ENCODE measurements at regions not wholly inside any gene's neighbourhood (a gene's known extent, or its start where the extent isn't known, plus 50 kb on each side); places are given as distances from the start of the nearest gene placed in this dataset.

- no peaks in the 10 kb centered on the region for H3K36me3 ChIP-seq
Measured at GRCh38 chr12:87117526-87117925, 861.3 kb upstream of the MGAT4C start.

GRCh38 chr12:87116780-87117179, 860.6 kb upstream of the MGAT4C start:
- intact Hi-C loops (cut with DNase I): no loop called here
- Histone ChIP-seq H3K4me1 (replicated peaks) (no peaks in the 10 kb centered on the region), H3K4me3 (no peak overlapping the region), H3K9me3 (no peaks in the 10 kb centered on the region), H3K27me3 (replicated peaks; ENCODE audit: insufficient read depth) (no peaks in the 10 kb centered on the region), H3K27ac (no peak overlapping the region), H3K36me3 (no peaks in the 10 kb centered on the region)
- no peak for DNase-seq (ENCODE audit: low spot score)
- TF ChIP-seq, protein P1, sequence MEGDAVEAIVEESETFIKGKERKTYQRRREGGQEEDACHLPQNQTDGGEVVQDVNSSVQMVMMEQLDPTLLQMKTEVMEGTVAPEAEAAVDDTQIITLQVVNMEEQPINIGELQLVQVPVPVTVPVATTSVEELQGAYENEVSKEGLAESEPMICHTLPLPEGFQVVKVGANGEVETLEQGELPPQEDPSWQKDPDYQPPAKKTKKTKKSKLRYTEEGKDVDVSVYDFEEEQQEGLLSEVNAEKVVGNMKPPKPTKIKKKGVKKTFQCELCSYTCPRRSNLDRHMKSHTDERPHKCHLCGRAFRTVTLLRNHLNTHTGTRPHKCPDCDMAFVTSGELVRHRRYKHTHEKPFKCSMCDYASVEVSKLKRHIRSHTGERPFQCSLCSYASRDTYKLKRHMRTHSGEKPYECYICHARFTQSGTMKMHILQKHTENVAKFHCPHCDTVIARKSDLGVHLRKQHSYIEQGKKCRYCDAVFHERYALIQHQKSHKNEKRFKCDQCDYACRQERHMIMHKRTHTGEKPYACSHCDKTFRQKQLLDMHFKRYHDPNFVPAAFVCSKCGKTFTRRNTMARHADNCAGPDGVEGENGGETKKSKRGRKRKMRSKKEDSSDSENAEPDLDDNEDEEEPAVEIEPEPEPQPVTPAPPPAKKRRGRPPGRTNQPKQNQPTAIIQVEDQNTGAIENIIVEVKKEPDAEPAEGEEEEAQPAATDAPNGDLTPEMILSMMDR (IDR thresholded peaks at IDR 0.05): no peak
- no peak for TF ChIP-seq POLR2A (IDR thresholded peaks at IDR 0.05)
- TF ChIP-seq POLR2AphosphoS5 (IDR thresholded peaks at IDR 0.05): no peak
- WGBS: 71% methylated on average over 6 of the region's 6 CpGs

More at GRCh38 chr12:87117526-87117925, 861.3 kb upstream of the MGAT4C start:
- intact Hi-C loops (cut with DNase I): no loop called here
- no peak for DNase-seq (ENCODE audit: low spot score)
- TF ChIP-seq POLR2AphosphoS5 (IDR thresholded peaks at IDR 0.05) (no peak), POLR2A (IDR thresholded peaks at IDR 0.05) (no peak)
- TF ChIP-seq, protein P1 (IDR thresholded peaks at IDR 0.05): no peak
- Histone ChIP-seq H3K27me3 (replicated peaks; ENCODE audit: insufficient read depth) (no peaks in the 10 kb centered on the region), H3K27ac (no peak overlapping the region), H3K4me3 (no peak overlapping the region), H3K4me1 (replicated peaks) (no peaks in the 10 kb centered on the region), H3K9me3 (no peaks in the 10 kb centered on the region)
- WGBS: 30% methylated on average over 1 of the region's 1 CpG

DNA sequence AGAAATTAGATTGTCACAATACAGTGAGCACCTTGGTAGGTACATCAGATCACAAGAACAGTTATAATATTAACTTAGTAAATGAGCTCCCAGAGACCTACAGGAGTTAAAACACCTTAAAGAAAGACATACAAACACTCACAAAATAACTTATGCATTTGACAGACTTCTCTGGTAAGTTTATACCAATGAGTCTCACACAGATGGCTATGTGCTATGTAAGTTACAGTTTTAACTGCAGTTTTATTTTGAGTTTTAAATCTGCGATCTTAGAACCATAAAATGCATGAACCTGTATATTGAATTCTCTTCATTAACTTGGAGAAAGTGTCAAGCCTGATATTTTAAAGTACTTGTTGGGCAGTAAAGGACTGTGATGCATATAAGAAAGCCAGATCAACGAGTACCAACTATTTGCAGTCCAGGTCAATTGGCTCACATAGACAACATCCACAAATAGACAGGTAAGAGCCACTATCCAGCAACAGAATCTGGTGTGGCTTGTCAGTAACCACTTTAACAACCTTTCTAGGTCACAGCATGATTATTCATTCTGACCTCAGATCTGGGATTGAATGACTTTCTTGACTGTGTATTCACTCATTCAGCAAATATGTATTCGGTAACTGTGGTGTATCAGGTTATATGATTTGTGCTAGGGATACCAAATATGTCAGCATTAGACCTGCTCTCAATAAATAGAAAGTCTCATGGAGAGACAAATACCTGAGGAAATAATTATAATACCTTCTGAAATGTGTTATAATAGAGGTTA, 856.6 kb upstream of the MGAT4C start:
- no peaks in the 10 kb centered on the region for H3K36me3 ChIP-seq
- no peak overlapping the region for H3K4me3 ChIP-seq
- intact Hi-C loops (cut with DNase I): no loop called here
- WGBS: 74% methylated on average over 3 of the region's 3 CpGs
- TF ChIP-seq, protein P1 (IDR thresholded peaks at IDR 0.05): no peak
- TF ChIP-seq POLR2AphosphoS5 (IDR thresholded peaks at IDR 0.05) (no peak), POLR2A (IDR thresholded peaks at IDR 0.05) (no peak)
- H3K4me1 ChIP-seq (replicated peaks): no peaks in the 10 kb centered on the region
- no peaks in the 10 kb centered on the region for H3K9me3 ChIP-seq
- no peaks in the 10 kb centered on the region for H3K27me3 ChIP-seq (replicated peaks; ENCODE audit: insufficient read depth)
- no peak overlapping the region for H3K27ac ChIP-seq
- DNase-seq (ENCODE audit: low spot score): no peak

- Histone ChIP-seq H3K27ac (no peak overlapping the region), H3K9me3 (no peaks in the 10 kb centered on the region), H3K36me3 (no peaks in the 10 kb centered on the region), H3K4me3 (no peak overlapping the region), H3K4me1 (replicated peaks) (no peaks in the 10 kb centered on the region), H3K27me3 (replicated peaks; ENCODE audit: insufficient read depth) (no peaks in the 10 kb centered on the region)
- intact Hi-C loops (cut with DNase I): no loop called here
- 82% methylated on average over 3 of the region's 3 CpGs for WGBS
- DNase-seq (ENCODE audit: low spot score): no peak
- TF ChIP-seq POLR2AphosphoS5 (IDR thresholded peaks at IDR 0.05): no peak
- no peak for TF ChIP-seq POLR2A (IDR thresholded peaks at IDR 0.05)
- TF ChIP-seq, protein P1 (IDR thresholded peaks at IDR 0.05): no peak
Measured at GRCh38 chr12:87107766-87108165, 851.6 kb upstream of the MGAT4C start.

DNA sequence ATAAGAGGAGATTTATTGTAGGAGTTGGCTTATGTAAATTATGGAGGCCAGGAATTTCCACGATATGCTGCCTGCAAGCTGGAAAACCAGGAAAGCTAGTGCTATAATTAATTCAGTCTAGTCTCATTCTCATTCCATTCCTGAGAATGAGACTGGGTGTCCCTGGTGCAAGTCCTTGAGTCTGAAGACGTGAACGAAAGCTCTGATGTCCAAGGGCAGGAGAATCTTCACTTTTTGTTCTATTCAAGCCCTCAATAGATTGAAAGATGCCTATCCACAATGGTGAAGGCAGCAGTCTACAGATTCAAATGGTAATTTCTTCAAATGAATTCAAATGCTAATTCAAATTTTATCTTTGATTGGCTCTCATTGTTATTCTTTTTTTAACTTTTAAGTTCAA, 851.1 kb upstream of the MGAT4C start:
- TF ChIP-seq POLR2A (IDR thresholded peaks at IDR 0.05) (no peak), POLR2AphosphoS5 (IDR thresholded peaks at IDR 0.05) (no peak)
- TF ChIP-seq, protein P1 (IDR thresholded peaks at IDR 0.05): no peak
- Histone ChIP-seq H3K36me3 (no peaks in the 10 kb centered on the region), H3K27ac (no peak overlapping the region), H3K4me1 (replicated peaks) (no peaks in the 10 kb centered on the region), H3K27me3 (replicated peaks; ENCODE audit: insufficient read depth) (no peaks in the 10 kb centered on the region), H3K9me3 (no peaks in the 10 kb centered on the region), H3K4me3 (no peak overlapping the region)
- WGBS: 88% methylated on average over 3 of the region's 3 CpGs
- DNase-seq (ENCODE audit: low spot score): no peak
- intact Hi-C loops (cut with DNase I): no loop called here

All from prostate gland (tissue), 2 donors.